Common myeloid progenitor, CD34-positive (primary cell): ENCODE measurements at regions not wholly inside any gene's neighbourhood (a gene's known extent, or its start where the extent isn't known, plus 50 kb on each side); places are given as distances from the start of the nearest gene placed in this dataset.

Experiments used
- CTCF ChIA-PET: fragments of 350-600 bp; sonication (Branson Sonifier 250); formaldehyde crosslinking; loops from one replicate; lab custom pipeline; 2021; ENCODE audit warnings: antibody characterized with exemption; lab: Charles Lee
- POLR2A ChIA-PET: fragments of 350-600 bp; sonication (Branson Sonifier 250); formaldehyde crosslinking; loops from one replicate; lab custom pipeline; 2021; ENCODE audit warnings: antibody characterized with exemption; lab: Charles Lee
- DNase-seq, 3 donors: peaks; one replicate each; pipeline versions ENCODE4 v3.0.0 to v3.0.0-alpha.2; 2013
- H3K27ac ChIP-seq, 2 experiments: 1 replicate in 1 of 2; 2 replicates in 1 of 2; pipeline ENCODE4 v1.7.0; 2013; ENCODE audit warnings: inconsistent platforms in 2 of 2, low read length in 2 of 2, mild to moderate bottlenecking in 2 of 2, low read depth in 1 of 2, moderate library complexity in 1 of 2; ENCODE audit not compliant: severe bottlenecking in 2 of 2, insufficient read depth in 1 of 2, poor library complexity in 1 of 2
- H3K27me3 ChIP-seq, 5 experiments: replicated peaks in 2 of 5; 1 replicate in 3 of 5; 2 replicates in 2 of 5; pipeline versions ENCODE4 v1.6.1 to v1.7.0; 2013; ENCODE audit warnings: low read length in 4 of 5, mild to moderate bottlenecking in 2 of 5, moderate library complexity in 2 of 5, inconsistent platforms in 1 of 5; ENCODE audit not compliant: insufficient read depth in 5 of 5, control insufficient read depth in 4 of 5
- H3K36me3 ChIP-seq, 4 experiments: 1 replicate in 2 of 4; 2 replicates in 2 of 4; pipeline versions ENCODE4 v1.6.1 to v1.7.0; 2013; ENCODE audit warnings: low read length in 3 of 4, control low read depth in 1 of 4, mild to moderate bottlenecking in 1 of 4; ENCODE audit not compliant: control insufficient read depth in 4 of 4, insufficient read depth in 4 of 4
- H3K4me1 ChIP-seq, 4 experiments: 1 replicate in 3 of 4; 2 replicates in 1 of 4; pipeline versions ENCODE4 v1.6.1 to v1.7.1; 2013; ENCODE audit warnings: low read length in 3 of 4, mild to moderate bottlenecking in 3 of 4, control low read depth in 1 of 4, inconsistent platforms in 1 of 4, moderate library complexity in 1 of 4; ENCODE audit not compliant: control insufficient read depth in 4 of 4, insufficient read depth in 4 of 4; ENCODE audit errors: control extremely low read depth in 1 of 4
- H3K4me3 ChIP-seq, 7 experiments: 1 replicate in 4 of 7; 2 replicates in 3 of 7; pipeline versions ENCODE4 v1.5.1 to v1.7.0; 2013; ENCODE audit warnings: mild to moderate bottlenecking in 7 of 7, low read length in 6 of 7, moderate library complexity in 6 of 7, inconsistent platforms in 2 of 7, low read depth in 2 of 7, control low read depth in 1 of 7; ENCODE audit not compliant: insufficient read depth in 4 of 7, control insufficient read depth in 1 of 7; ENCODE audit errors: extremely low read depth in 1 of 7
- H3K9me3 ChIP-seq, 5 experiments: 1 replicate in 4 of 5; 2 replicates in 1 of 5; pipeline versions ENCODE4 v1.6.1 to v1.7.1; 2013; ENCODE audit warnings: low read length in 4 of 5, mild to moderate bottlenecking in 2 of 5, inconsistent platforms in 1 of 5, low read depth in 1 of 5, moderate library complexity in 1 of 5; ENCODE audit not compliant: control insufficient read depth in 4 of 5, insufficient read depth in 2 of 5; ENCODE audit errors: control extremely low read depth in 1 of 5
- WGBS: methylation state at CpG from one replicate; pipeline ENCODE4 v1.1.5; 2013; ENCODE audit not compliant: insufficient coverage; 5-methylcytosine and 5-hydroxymethylcytosine counted together

- no peaks in the 10 kb centered on the region for H3K4me1 ChIP-seq
- H3K9me3 ChIP-seq = peaks cover 0 to 3% (median 0%) of the 10 kb centered on the region in 5 experiments
- ChIA-PET CTCF (no interaction called here), POLR2A (no interaction called here)
- H3K27ac ChIP-seq = no peak overlapping the region
- H3K4me3 ChIP-seq = no peak overlapping the region
- DNase-seq = no peak
- no peaks in the 10 kb centered on the region for H3K36me3 ChIP-seq
- peaks cover 0 to 4% (median 0%) of the 10 kb centered on the region in 5 experiments for H3K27me3 ChIP-seq
- WGBS = 100% methylated on average over 3 of the region's 5 CpGs
Observed at GRCh38 chr20:22425344-22426295, 158.8 kb downstream of the FOXA2 start.

- peaks cover 0 to 3% (median 0%) of the 10 kb centered on the region in 5 experiments for H3K9me3 ChIP-seq
- no peaks in the 10 kb centered on the region for H3K27me3 ChIP-seq
- H3K4me1 ChIP-seq = no peaks in the 10 kb centered on the region
- no peak overlapping the region for H3K4me3 ChIP-seq
- no peak overlapping the region for H3K27ac ChIP-seq
- CTCF ChIA-PET = no interaction called here
- 93% methylated on average over 6 of the region's 6 CpGs for WGBS
- DNase-seq = no peak
- H3K36me3 ChIP-seq = no peaks in the 10 kb centered on the region
- POLR2A ChIA-PET = no interaction called here
Observed at GRCh38 chr20:22423190-22423832, 161.1 kb downstream of the FOXA2 start.

GRCh38 chr20:22420116-22420598 is 164.2 kb downstream of the FOXA2 start:
- no peaks in the 10 kb centered on the region for H3K9me3 ChIP-seq
- H3K27me3 ChIP-seq = no peaks in the 10 kb centered on the region
- no peak overlapping the region for H3K4me3 ChIP-seq
- WGBS = 92% methylated on average over 3 of the region's 3 CpGs
- no peaks in the 10 kb centered on the region for H3K36me3 ChIP-seq
- ChIA-PET POLR2A (no interaction called here), CTCF (interaction anchor here (1.2 kb wide), 1 partner anchor 17 kb away, joined by 3 read pairs; no protein-coding TSS in a partner anchor)
- no peak for DNase-seq
- H3K4me1 ChIP-seq = no peaks in the 10 kb centered on the region
- no peak overlapping the region for H3K27ac ChIP-seq

GRCh38 chr20:22418738-22419137 is 165.6 kb downstream of the FOXA2 start:
- WGBS = no CpG with 5 or more reads among the region's 2 CpGs
- CTCF ChIA-PET = no interaction called here
- H3K9me3 ChIP-seq = no peaks in the 10 kb centered on the region

GRCh38 chr20:22414305-22414742 is 170.0 kb downstream of the FOXA2 start:
- WGBS = 55% methylated on average over 3 of the region's 4 CpGs
- H3K27me3 ChIP-seq = no peaks in the 10 kb centered on the region
- H3K36me3 ChIP-seq = no peaks in the 10 kb centered on the region
- ChIA-PET POLR2A (no interaction called here), CTCF (no interaction called here)
- peaks cover 0 to 6% (median 3%) of the 10 kb centered on the region in 4 experiments for H3K4me1 ChIP-seq
- no peak overlapping the region for H3K4me3 ChIP-seq
- H3K27ac ChIP-seq = no peak overlapping the region
- no peaks in the 10 kb centered on the region for H3K9me3 ChIP-seq
- DNase-seq = peak in 2 of 3 donors; percentile 21 to 46

More at GRCh38 chr20:22418738-22419137, 165.6 kb downstream of the FOXA2 start:
- H3K27ac ChIP-seq = no peak overlapping the region
- no peaks in the 10 kb centered on the region for H3K36me3 ChIP-seq
- no peak overlapping the region for H3K4me3 ChIP-seq
- H3K4me1 ChIP-seq = peaks cover 0 to 6% (median 0%) of the 10 kb centered on the region in 4 experiments
- DNase-seq = no peak
- no peaks in the 10 kb centered on the region for H3K27me3 ChIP-seq
- POLR2A ChIA-PET = interaction anchor here (0.6 kb wide), 1 partner anchor 168 kb away, joined by 3 read pairs; no protein-coding TSS in a partner anchor

- H3K36me3 ChIP-seq = no peaks in the 10 kb centered on the region
- whole genome bisulfite sequencing = 100% methylated on average over 5 of the region's 14 CpGs
- peaks cover 0 to 6% (median 3%) of the 10 kb centered on the region in 4 experiments for H3K4me1 ChIP-seq
- POLR2A ChIA-PET = no interaction called here
- no peak overlapping the region for H3K4me3 ChIP-seq
- CTCF ChIA-PET = no interaction called here
- DNase-seq = no peak
- H3K9me3 ChIP-seq = no peaks in the 10 kb centered on the region
- no peaks in the 10 kb centered on the region for H3K27me3 ChIP-seq
- peak overlapping the region in 1 of 2 experiments; percentile 37 for H3K27ac ChIP-seq
Observed at GRCh38 chr20:22412977-22413868, 171.1 kb downstream of the FOXA2 start.
